ENCODE measurements at regions not wholly inside any gene's neighbourhood (a gene's known extent, or its start where the extent isn't known, plus 50 kb on each side); places are given as distances from the start of the nearest gene placed in this dataset.

GRCh38 chr5:53241572-53241971, 132.0 kb upstream of the MOCS2 start:
- H3K36me3 ChIP-seq (ENCODE audit: insufficient read depth, low read length): no peaks in the 10 kb centered on the region
- no peaks in the 10 kb centered on the region for H3K4me1 ChIP-seq (ENCODE audit: insufficient read depth, low read length)
- no peak overlapping the region for H3K9ac ChIP-seq (ENCODE audit: low read depth, low read length)
- H3K9me3 ChIP-seq (ENCODE audit: control insufficient read depth, insufficient read depth, low read length): no peaks in the 10 kb centered on the region

DNA sequence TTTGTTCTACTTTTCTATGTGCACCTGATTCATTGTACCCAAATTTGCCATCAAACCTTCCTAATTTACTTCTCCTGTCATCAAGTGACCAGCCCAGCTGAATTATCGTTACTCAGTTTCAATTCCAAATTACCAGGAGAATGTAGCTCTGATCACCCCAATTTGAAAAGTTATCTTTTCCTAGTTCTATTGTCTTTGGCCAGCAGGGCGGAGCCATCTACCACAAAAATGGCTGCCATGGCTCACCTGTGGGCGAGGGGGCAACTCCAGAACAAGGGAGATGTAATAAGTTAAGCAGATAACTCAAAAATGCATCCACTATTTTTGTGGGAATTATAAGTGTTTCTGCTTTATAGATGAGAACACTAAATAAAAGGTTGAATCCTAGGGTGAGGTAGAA, 133.8 kb upstream of the MOCS2 start:
- Histone ChIP-seq H3K9ac (ENCODE audit: low read depth, low read length) (no peak overlapping the region), H3K4me1 (ENCODE audit: insufficient read depth, low read length) (no peaks in the 10 kb centered on the region), H3K9me3 (ENCODE audit: control insufficient read depth, insufficient read depth, low read length) (no peaks in the 10 kb centered on the region), H3K36me3 (ENCODE audit: insufficient read depth, low read length) (no peaks in the 10 kb centered on the region)

DNA sequence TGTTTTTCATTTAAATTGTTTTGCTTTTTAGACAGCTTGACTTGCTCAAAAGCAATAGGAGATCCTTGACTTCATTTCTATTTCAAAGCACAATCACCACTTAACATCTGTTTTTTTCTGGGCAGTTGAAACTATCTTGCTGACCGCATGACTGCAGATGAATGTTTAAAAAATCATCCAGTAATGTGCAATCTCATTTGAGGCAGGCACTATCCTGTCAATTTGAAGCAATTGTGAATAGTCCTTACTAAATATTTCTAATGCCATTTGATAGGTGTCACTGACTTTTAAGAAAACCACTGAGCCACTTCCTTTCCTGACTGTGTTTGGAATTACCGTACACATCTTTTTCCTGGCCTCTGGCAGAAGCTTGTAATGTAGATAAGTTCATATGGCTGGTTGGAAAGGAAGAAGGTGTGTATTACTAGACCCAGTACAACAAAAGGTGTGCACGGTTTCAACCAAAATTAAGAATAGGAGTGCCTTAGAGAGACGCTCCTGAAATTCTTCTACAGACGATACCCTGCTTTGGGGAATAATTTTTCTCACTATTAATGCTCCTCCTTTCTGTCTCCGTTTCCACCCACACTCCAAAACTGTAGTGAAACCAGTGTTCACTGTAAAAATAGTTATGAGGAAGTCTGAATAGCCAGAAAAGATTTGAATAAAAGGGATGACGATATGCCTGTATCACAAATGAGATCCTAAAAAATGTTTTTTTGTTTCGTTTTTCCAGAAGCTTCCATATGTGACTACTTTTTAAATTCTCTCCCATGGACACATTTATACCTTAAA, 136.7 kb upstream of the MOCS2 start:
- Histone ChIP-seq H3K9ac (ENCODE audit: low read depth, low read length) (no peak overlapping the region), H3K4me1 (ENCODE audit: insufficient read depth, low read length) (no peaks in the 10 kb centered on the region), H3K9me3 (ENCODE audit: control insufficient read depth, insufficient read depth, low read length) (no peaks in the 10 kb centered on the region), H3K36me3 (ENCODE audit: insufficient read depth, low read length) (no peaks in the 10 kb centered on the region)

GRCh38 chr5:53249529-53250200, 140.1 kb upstream of the MOCS2 start:
- Histone ChIP-seq H3K9ac (ENCODE audit: low read depth, low read length) (no peak overlapping the region), H3K9me3 (ENCODE audit: control insufficient read depth, insufficient read depth, low read length) (no peaks in the 10 kb centered on the region), H3K36me3 (ENCODE audit: insufficient read depth, low read length) (no peaks in the 10 kb centered on the region), H3K4me1 (ENCODE audit: insufficient read depth, low read length) (no peaks in the 10 kb centered on the region)

DNA sequence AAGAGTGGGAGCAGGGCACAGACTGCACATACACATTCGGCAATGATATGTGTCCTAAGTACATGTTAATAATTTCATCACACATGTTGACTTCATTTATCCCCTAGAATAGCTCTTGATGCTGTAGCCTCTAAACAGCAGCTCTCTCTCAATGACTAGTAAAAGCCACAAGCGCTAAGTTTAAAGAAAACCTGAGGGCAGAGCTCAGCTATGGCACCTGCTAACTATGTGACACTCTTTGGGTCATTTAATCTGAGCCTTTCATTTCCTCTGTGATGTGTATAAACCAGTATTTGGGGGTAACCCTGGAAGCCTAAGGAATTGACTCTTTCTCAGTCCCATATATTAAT, 140.6 kb upstream of the MOCS2 start:
- no peak overlapping the region for H3K9ac ChIP-seq (ENCODE audit: low read depth, low read length)
- H3K4me1 ChIP-seq (ENCODE audit: insufficient read depth, low read length): no peaks in the 10 kb centered on the region
- no peaks in the 10 kb centered on the region for H3K9me3 ChIP-seq (ENCODE audit: control insufficient read depth, insufficient read depth, low read length)
- no peaks in the 10 kb centered on the region for H3K36me3 ChIP-seq (ENCODE audit: insufficient read depth, low read length)

DNA sequence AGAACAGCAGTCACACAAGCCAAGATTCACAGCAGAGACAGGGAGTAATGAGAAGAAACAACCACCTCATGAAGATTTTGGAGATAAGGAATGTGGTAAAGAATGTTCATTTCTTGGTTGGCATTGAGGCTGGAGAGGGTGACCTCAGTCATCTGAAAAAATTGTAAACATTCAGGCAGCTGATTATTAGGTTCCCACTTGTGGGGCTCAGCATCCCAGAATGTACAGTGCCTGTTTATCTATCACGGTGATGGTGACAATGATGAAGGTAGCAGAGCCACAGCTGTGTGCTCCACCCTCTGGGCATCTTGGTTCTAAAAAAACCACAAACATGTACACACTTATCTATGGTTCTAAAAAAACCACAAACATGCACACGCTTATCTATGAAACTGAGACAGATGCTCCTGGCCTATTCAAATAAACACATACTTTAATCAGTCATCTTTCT, 143.9 kb upstream of the MOCS2 start:
- Histone ChIP-seq H3K9ac (ENCODE audit: low read depth, low read length) (no peak overlapping the region), H3K36me3 (ENCODE audit: insufficient read depth, low read length) (no peaks in the 10 kb centered on the region), H3K4me1 (ENCODE audit: insufficient read depth, low read length) (no peaks in the 10 kb centered on the region), H3K9me3 (ENCODE audit: control insufficient read depth, insufficient read depth, low read length) (no peaks in the 10 kb centered on the region)

DNA sequence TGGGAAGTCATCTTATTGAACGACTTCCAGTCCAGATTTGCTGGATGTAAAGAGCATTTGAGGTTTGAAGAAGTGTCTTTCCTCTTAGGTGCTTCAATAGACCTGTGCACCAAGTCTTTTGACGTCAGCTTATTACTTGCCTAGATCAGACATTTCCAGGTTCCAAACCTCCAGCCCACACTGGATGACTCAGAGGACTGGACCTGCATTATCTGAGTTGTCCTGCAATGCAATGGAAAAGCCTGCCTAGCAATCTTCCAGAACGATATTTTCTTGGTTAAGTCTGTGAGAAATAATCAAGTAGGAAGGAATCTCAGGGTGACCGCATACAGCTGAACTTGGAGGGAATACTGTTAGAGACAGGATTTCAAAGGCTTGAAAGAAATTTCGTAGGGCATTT, 147.2 kb upstream of the MOCS2 start:
- H3K9ac ChIP-seq (ENCODE audit: low read depth, low read length): no peak overlapping the region
- H3K4me1 ChIP-seq (ENCODE audit: insufficient read depth, low read length): no peaks in the 10 kb centered on the region
- no peaks in the 10 kb centered on the region for H3K36me3 ChIP-seq (ENCODE audit: insufficient read depth, low read length)

DNA sequence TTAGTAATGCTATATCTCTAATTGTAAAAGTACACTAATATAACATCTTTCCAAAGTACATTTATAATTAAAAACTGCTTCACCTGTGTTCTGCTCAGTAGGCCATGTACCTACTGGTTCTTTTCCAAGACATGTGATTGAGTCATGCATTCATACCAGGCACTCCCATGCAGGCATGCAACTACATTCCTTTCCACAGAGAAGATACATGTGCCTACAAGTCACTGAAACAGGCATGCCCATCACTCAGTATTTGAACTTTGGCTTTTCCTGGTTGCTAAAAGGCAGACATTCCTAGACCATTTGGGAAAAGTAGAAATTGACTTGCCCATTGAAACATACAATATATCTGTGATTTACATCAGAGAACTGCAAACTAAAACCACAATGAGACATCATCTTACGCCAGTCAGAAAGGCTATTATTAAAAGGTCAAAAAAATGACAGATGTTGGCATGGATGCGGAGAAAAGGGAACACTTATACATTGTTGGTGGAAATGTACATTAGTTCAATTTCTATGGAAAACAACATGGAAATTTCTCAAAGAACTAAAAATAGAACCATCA, 148.3 kb upstream of the MOCS2 start:
- Histone ChIP-seq H3K9ac (ENCODE audit: low read depth, low read length) (no peak overlapping the region), H3K9me3 (ENCODE audit: control insufficient read depth, insufficient read depth, low read length) (no peaks in the 10 kb centered on the region), H3K4me1 (ENCODE audit: insufficient read depth, low read length) (no peaks in the 10 kb centered on the region), H3K36me3 (ENCODE audit: insufficient read depth, low read length) (no peaks in the 10 kb centered on the region)

More for the DNA sequence above, 147.2 kb upstream of the MOCS2 start:
- no peaks in the 10 kb centered on the region for H3K9me3 ChIP-seq (ENCODE audit: control insufficient read depth, insufficient read depth, low read length)

DNA sequence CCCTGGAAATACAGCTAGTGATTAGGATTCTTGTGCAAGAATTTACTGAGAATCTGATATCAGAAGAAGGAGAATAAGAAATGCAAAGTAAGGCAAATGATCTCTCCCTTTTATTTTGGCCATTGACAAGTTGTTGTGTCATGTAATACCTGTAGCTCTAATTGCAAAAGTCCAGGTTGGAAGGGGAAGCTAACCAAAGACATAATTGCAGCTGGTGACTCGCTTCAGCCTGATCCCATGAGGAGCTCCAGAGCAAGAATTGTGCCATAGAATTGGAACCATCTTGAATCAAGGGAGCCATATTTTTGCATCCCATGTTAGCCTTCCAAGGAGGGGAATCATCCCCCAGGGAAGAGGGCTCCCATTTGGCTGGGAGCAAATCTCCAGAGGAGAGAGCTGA, 149.6 kb upstream of the MOCS2 start:
- no peaks in the 10 kb centered on the region for H3K9me3 ChIP-seq (ENCODE audit: control insufficient read depth, insufficient read depth, low read length)
- no peaks in the 10 kb centered on the region for H3K4me1 ChIP-seq (ENCODE audit: insufficient read depth, low read length)

GRCh38 chr5:53260446-53260845, 150.9 kb upstream of the MOCS2 start:
- Histone ChIP-seq H3K9me3 (ENCODE audit: control insufficient read depth, insufficient read depth, low read length) (no peaks in the 10 kb centered on the region), H3K36me3 (ENCODE audit: insufficient read depth, low read length) (no peaks in the 10 kb centered on the region), H3K4me1 (ENCODE audit: insufficient read depth, low read length) (no peaks in the 10 kb centered on the region), H3K9ac (ENCODE audit: low read depth, low read length) (no peak overlapping the region)

More for the DNA sequence above, 149.6 kb upstream of the MOCS2 start:
- H3K36me3 ChIP-seq (ENCODE audit: insufficient read depth, low read length): no peaks in the 10 kb centered on the region
- no peak overlapping the region for H3K9ac ChIP-seq (ENCODE audit: low read depth, low read length)

DNA sequence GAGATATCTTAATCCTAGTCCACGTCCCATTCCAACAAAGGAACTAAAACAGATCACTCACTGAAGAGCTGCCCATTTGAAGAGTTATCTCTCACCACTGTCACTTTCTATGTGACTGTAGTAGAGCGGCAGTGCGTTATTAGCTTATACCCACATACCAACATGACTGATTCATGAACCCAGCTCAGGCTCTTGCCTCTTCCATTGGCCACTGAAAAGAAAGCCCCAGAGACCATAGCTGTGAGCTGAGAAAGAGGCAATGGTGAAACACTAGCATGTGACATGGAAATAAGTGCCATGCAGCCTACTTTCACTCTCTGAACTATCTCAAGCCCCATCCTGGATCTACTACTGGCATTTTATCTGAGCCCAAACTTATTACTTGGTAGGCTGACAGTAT, 151.7 kb upstream of the MOCS2 start:
- H3K36me3 ChIP-seq (ENCODE audit: insufficient read depth, low read length): no peaks in the 10 kb centered on the region
- no peaks in the 10 kb centered on the region for H3K9me3 ChIP-seq (ENCODE audit: control insufficient read depth, insufficient read depth, low read length)
- H3K4me1 ChIP-seq (ENCODE audit: insufficient read depth, low read length): no peaks in the 10 kb centered on the region
- H3K9ac ChIP-seq (ENCODE audit: low read depth, low read length): no peak overlapping the region

GRCh38 chr5:53262348-53262970, 152.9 kb upstream of the MOCS2 start:
- no peaks in the 10 kb centered on the region for H3K36me3 ChIP-seq (ENCODE audit: insufficient read depth, low read length)
- H3K9ac ChIP-seq (ENCODE audit: low read depth, low read length): no peak overlapping the region
- H3K4me1 ChIP-seq (ENCODE audit: insufficient read depth, low read length): no peaks in the 10 kb centered on the region
- 0 out of 2 replicates have a peak, but pooled peaks cover under 1% of the 10 kb centered on the region for H3K9me3 ChIP-seq (ENCODE audit: control insufficient read depth, insufficient read depth, low read length)

DNA sequence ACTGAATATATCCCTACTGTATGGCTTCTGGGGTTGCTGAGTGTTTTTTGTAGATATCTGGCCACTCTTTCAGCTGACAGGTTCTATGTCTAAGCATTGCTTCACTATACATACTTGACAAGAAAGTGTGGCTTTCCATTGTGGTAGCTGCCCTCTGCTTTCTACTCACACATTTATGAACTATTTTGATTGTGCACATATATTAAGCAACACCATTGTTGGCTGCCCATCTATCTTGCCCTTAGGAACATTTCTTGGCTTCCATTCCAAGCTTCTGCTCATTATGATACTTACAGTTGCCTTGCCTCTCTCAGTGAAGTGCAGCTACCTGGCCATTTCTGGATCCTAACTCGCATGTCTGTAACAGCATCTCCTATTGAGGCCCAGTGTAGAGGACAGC, 153.6 kb upstream of the MOCS2 start:
- H3K4me1 ChIP-seq (ENCODE audit: insufficient read depth, low read length): no peaks in the 10 kb centered on the region

GRCh38 chr5:53265043-53265442, 155.5 kb upstream of the MOCS2 start:
- Histone ChIP-seq H3K4me1 (ENCODE audit: insufficient read depth, low read length) (no peaks in the 10 kb centered on the region), H3K9me3 (ENCODE audit: control insufficient read depth, insufficient read depth, low read length) (0 out of 2 replicates have a peak, but pooled peaks cover 2% of the 10 kb centered on the region), H3K9ac (ENCODE audit: low read depth, low read length) (no peak overlapping the region), H3K36me3 (ENCODE audit: insufficient read depth, low read length) (no peaks in the 10 kb centered on the region)

More for the DNA sequence above, 153.6 kb upstream of the MOCS2 start:
- H3K9me3 ChIP-seq (ENCODE audit: control insufficient read depth, insufficient read depth, low read length): 0 out of 2 replicates have a peak, but pooled peaks cover 2% of the 10 kb centered on the region
- H3K36me3 ChIP-seq (ENCODE audit: insufficient read depth, low read length): no peaks in the 10 kb centered on the region
- H3K9ac ChIP-seq (ENCODE audit: low read depth, low read length): no peak overlapping the region

All from ES-I3 (cell line).